CD14-positive monocyte (primary cell): ENCODE measurements at regions not wholly inside any gene's neighbourhood (a gene's known extent, or its start where the extent isn't known, plus 50 kb on each side); places are given as distances from the start of the nearest gene placed in this dataset.

Source experiments
- DNase-seq, 3 donors: peaks; one replicate each; pipeline ENCODE4 v3.0.0-alpha.2; 2011 to 2022
- H2AFZ ChIP-seq: 2 replicates; pipeline ENCODE4 v1.6.0; 2012; ENCODE audit warnings: mild to moderate bottlenecking, low read depth, low read length, inconsistent platforms; ENCODE audit not compliant: insufficient read depth, poor library complexity, severe bottlenecking
- H3K27ac ChIP-seq, 2 donors: 1 replicate in 1 of 2; 2 replicates in 1 of 2; pipeline ENCODE4 v1.5.1; 2012 to 2013; ENCODE audit warnings: low read length in 2 of 2, control low read depth in 1 of 2, inconsistent platforms in 1 of 2, low read depth in 1 of 2, mild to moderate bottlenecking in 1 of 2
- H3K27me3 ChIP-seq, 2 donors: one replicate each; pipeline versions ENCODE4 v1.6.0 to v1.6.1; 2011 to 2013; ENCODE audit warnings: low read length in 2 of 2; ENCODE audit not compliant: control insufficient read depth in 2 of 2, insufficient read depth in 2 of 2
- H3K36me3 ChIP-seq, 2 donors: replicated peaks in 1 of 2; 1 replicate in 1 of 2; 2 replicates in 1 of 2; pipeline versions ENCODE4 v1.5.1 to v1.6.1; 2012 to 2013; ENCODE audit warnings: low read length in 2 of 2, control low read depth in 1 of 2, inconsistent platforms in 1 of 2, mild to moderate bottlenecking in 1 of 2; ENCODE audit not compliant: insufficient read depth in 2 of 2, control insufficient read depth in 1 of 2
- H3K4me1 ChIP-seq, 2 donors: 1 replicate in 1 of 2; 2 replicates in 1 of 2; pipeline versions ENCODE4 v1.5.1 to v1.6.1; 2012 to 2013; ENCODE audit warnings: low read length in 2 of 2, control low read depth in 1 of 2, inconsistent platforms in 1 of 2, mild to moderate bottlenecking in 1 of 2, moderate library complexity in 1 of 2; ENCODE audit not compliant: insufficient read depth in 2 of 2, control insufficient read depth in 1 of 2
- H3K4me2 ChIP-seq: replicated peaks from 2 replicates; pipeline ENCODE3; 2012; ENCODE audit warnings: low read length, moderate library complexity, mild to moderate bottlenecking; ENCODE audit not compliant: poor library complexity, severe bottlenecking; ENCODE audit errors: extremely low read depth
- H3K4me3 ChIP-seq, 3 experiments: fragments of 200-600 bp in 1 of 3; sonication (generic) in 1 of 3; replicated peaks in 1 of 3; 1 replicate in 2 of 3; 2 replicates in 1 of 3; pipeline ENCODE4 v1.5.1; 2011 to 2013; ENCODE audit warnings: low read length in 3 of 3, mild to moderate bottlenecking in 3 of 3, control low read depth in 2 of 3, low read depth in 2 of 3, inconsistent platforms in 1 of 3, moderate library complexity in 1 of 3
- H3K79me2 ChIP-seq: 2 replicates; pipeline ENCODE4 v1.6.0; 2012; ENCODE audit warnings: mild to moderate bottlenecking, control low read depth, inconsistent platforms, low read length, moderate library complexity; ENCODE audit not compliant: insufficient read depth
- H3K9ac ChIP-seq: 2 replicates; pipeline ENCODE4 v1.6.0; 2017; ENCODE audit warnings: low read length, mild to moderate bottlenecking; ENCODE audit not compliant: insufficient read depth, poor library complexity, severe bottlenecking
- H3K9me3 ChIP-seq, 2 donors: replicated peaks in 1 of 2; 1 replicate in 1 of 2; 2 replicates in 1 of 2; pipeline versions ENCODE4 v1.5.1 to v1.6.1; 2012 to 2013; ENCODE audit warnings: low read length in 2 of 2, control low read depth in 1 of 2; ENCODE audit not compliant: control insufficient read depth in 1 of 2, insufficient read depth in 1 of 2
- H4K20me1 ChIP-seq: 2 replicates; pipeline ENCODE4 v1.6.0; 2012; ENCODE audit warnings: mild to moderate bottlenecking, low read length, control low read depth, moderate library complexity; ENCODE audit not compliant: insufficient read depth
- H3K27ac Mint-ChIP-seq, 7 donors: one replicate each; pipeline ENCODE4 v1.8.0; 2020; ENCODE audit warnings: mild to moderate bottlenecking in 7 of 7, mixed read lengths in 7 of 7, moderate library complexity in 6 of 7, inconsistent platforms in 2 of 7
- H3K27me3 Mint-ChIP-seq, 3 donors: one replicate each; pipeline ENCODE4 v1.8.0; 2021 to 2022; ENCODE audit warnings: low read depth in 3 of 3, mild to moderate bottlenecking in 3 of 3, mixed read lengths in 3 of 3, moderate library complexity in 3 of 3, inconsistent platforms in 1 of 3
- H3K36me3 Mint-ChIP-seq, 2 donors: one replicate each; pipeline ENCODE4 v1.8.0; 2020; ENCODE audit warnings: mixed read lengths in 2 of 2, inconsistent platforms in 1 of 2, mild to moderate bottlenecking in 1 of 2
- H3K4me1 Mint-ChIP-seq: one replicate; pipeline ENCODE4 v1.8.0; 2020; ENCODE audit warnings: mild to moderate bottlenecking, mixed read lengths
- H3K4me3 Mint-ChIP-seq, 2 donors: one replicate each; pipeline ENCODE4 v1.8.0; 2020; ENCODE audit warnings: mild to moderate bottlenecking in 2 of 2, mixed read lengths in 2 of 2, moderate library complexity in 1 of 2
- H3K9me3 Mint-ChIP-seq, 7 donors: one replicate each; pipeline ENCODE4 v1.8.0; 2020 to 2022; ENCODE audit warnings: mixed read lengths in 7 of 7, mild to moderate bottlenecking in 6 of 7, moderate library complexity in 6 of 7, inconsistent platforms in 2 of 7
- CTCF ChIP-seq: fragments of 200-600 bp; IDR thresholded peaks from one replicate; pipeline ENCODE4 v1.8.0; 2022; ENCODE audit warnings: antibody characterized with exemption, mild to moderate bottlenecking
- WGBS: methylation state at CpG from one replicate; pipeline ENCODE4 v1.1.5; 2013; ENCODE audit warnings: missing lambda C conversion rate; ENCODE audit not compliant: insufficient coverage; 5-methylcytosine and 5-hydroxymethylcytosine counted together
- intact Hi-C, 2 donors: fragments of 100-400 bp; cut with micrococcal nuclease; formaldehyde crosslinking; loops; one replicate each; pipeline versions ENCODE4 v1.15.0 to v1.15.1; 2023

DNA sequence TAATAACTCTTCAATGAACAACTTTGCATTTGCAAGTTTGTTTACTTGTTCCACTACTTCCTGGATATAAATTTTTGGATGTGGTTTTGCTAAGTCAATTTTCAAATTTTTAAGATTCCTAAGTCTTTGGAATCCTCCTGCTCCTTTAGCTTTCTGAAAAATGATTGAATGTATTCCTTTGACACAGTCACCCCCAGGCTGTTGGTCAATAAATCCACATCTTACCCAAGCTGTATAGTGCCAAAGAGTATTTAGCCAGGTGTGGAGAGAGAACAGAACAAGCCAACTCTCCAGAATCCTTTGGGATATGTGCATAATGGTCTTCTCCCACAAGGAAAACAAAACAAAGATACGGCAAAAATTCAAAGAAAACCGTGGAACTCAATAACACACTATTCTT is 56.9 kb upstream of the INTU start:
- H3K36me3 Mint-ChIP-seq: no peaks in the 10 kb centered on the region
- intact Hi-C loops: no loop called here
- DNase-seq: no peak

DNA sequence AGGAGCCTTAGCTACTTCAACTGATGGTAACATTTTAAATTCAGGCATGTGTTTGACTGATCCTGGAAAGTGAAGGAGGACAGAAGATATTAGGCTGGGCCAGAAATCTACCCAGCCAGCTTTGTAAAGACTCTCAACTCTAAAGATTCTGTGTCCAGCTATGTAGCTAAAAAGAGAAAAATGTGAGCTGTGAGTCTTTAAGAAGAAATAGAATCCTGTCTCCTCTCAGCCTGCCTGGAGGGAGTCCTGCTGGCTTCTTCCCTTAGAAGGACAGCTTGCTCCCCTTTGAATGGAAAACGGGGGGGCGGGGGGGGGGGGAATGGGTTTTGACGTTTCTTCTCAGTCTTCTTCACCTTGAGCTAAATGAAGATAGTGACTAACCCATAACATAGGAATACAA is 54.3 kb upstream of the INTU start:
- no peak overlapping the region for H3K4me3 Mint-ChIP-seq
- Histone ChIP-seq H2AFZ (no peak overlapping the region), H3K9me3 (peaks cover 0 to 7% of the 10 kb centered on the region in 2 donors), H3K4me1 (no peaks in the 10 kb centered on the region), H3K36me3 (no peaks in the 10 kb centered on the region), H4K20me1 (no peaks in the 10 kb centered on the region), H3K9ac (no peak overlapping the region), H3K4me3 (no peak overlapping the region), H3K27me3 (peaks cover 0 to 3% of the 10 kb centered on the region in 2 donors), H3K79me2 (no peaks in the 10 kb centered on the region), H3K27ac (no peak overlapping the region), H3K4me2 (no peak overlapping the region)
- TF ChIP-seq CTCF: no peak
- H3K27me3 Mint-ChIP-seq: peaks cover 1 to 4% (median 1%) of the 10 kb centered on the region in 3 donors
- intact Hi-C loops: no loop called here
- peaks cover 5% of the 10 kb centered on the region for H3K4me1 Mint-ChIP-seq
- no CpG with 5 or more reads among the region's 3 CpGs for WGBS
- H3K36me3 Mint-ChIP-seq: no peaks in the 10 kb centered on the region
- H3K27ac Mint-ChIP-seq: no peak overlapping the region
- no peak for DNase-seq
- peaks cover 0 to 10% (median 4%) of the 10 kb centered on the region in 7 donors for H3K9me3 Mint-ChIP-seq

More for the DNA sequence above, 56.9 kb upstream of the INTU start:
- Mint-ChIP-seq H3K9me3 (peaks cover 0 to 10% (median 2%) of the 10 kb centered on the region in 7 donors), H3K27me3 (peaks cover 0 to 7% (median 1%) of the 10 kb centered on the region in 3 donors), H3K4me1 (peaks cover 5% of the 10 kb centered on the region), H3K27ac (no peak overlapping the region), H3K4me3 (no peak overlapping the region)
- Histone ChIP-seq H3K9me3 (peaks cover 0 to 7% of the 10 kb centered on the region in 2 donors), H2AFZ (no peak overlapping the region), H3K4me3 (no peak overlapping the region), H4K20me1 (no peaks in the 10 kb centered on the region), H3K4me2 (no peak overlapping the region), H3K4me1 (no peaks in the 10 kb centered on the region), H3K79me2 (no peaks in the 10 kb centered on the region), H3K9ac (no peak overlapping the region), H3K36me3 (no peaks in the 10 kb centered on the region), H3K27me3 (peaks cover 0 to 5% of the 10 kb centered on the region in 2 donors), H3K27ac (no peak overlapping the region)
- WGBS: no CpG with 5 or more reads among the region's 2 CpGs
- TF ChIP-seq CTCF: no peak
